ENCODE measurements at regions not wholly inside any gene's neighbourhood (a gene's known extent, or its start where the extent isn't known, plus 50 kb on each side); places are given as distances from the start of the nearest gene placed in this dataset.

- TF ChIP-seq ZEB1 (IDR thresholded peaks at IDR 0.05; ENCODE audit: insufficient replicate concordance, low read depth) (peak; percentile 81), RAD21 (CRISPR knock-in tag; IDR thresholded peaks at IDR 0.05) (peak; percentile 99), ZKSCAN8 (CRISPR knock-in tag; IDR thresholded peaks at IDR 0.05; ENCODE audit: borderline replicate concordance) (peak; percentile 73; the same call in 1 of the 2 replicates), ARID2 (CRISPR knock-in tag; IDR thresholded peaks at IDR 0.05; ENCODE audit: borderline replicate concordance) (no peak), ZNF44 (CRISPR knock-in tag; IDR thresholded peaks at IDR 0.05) (no peak), TERF1 (CRISPR knock-in tag; IDR thresholded peaks at IDR 0.05) (0 out of 2 replicates have a peak, but pooled peaks have one; percentile 33), FOXC1 (CRISPR knock-in tag; IDR thresholded peaks at IDR 0.05; ENCODE audit: borderline replicate concordance) (peak; percentile 84), ZFX (CRISPR knock-in tag; IDR thresholded peaks at IDR 0.05; ENCODE audit: low read depth) (peak; percentile 53; the same call in 1 of the 2 replicates), KAT8 (CRISPR knock-in tag; IDR thresholded peaks at IDR 0.05) (peak; percentile 81), NKX3-1 (CRISPR knock-in tag; IDR thresholded peaks at IDR 0.05) (peak; percentile 78), IRX3 (CRISPR knock-in tag; IDR thresholded peaks at IDR 0.05; ENCODE audit: borderline replicate concordance, low read depth) (no peak), YEATS2 (CRISPR knock-in tag; IDR thresholded peaks at IDR 0.05; ENCODE audit: borderline replicate concordance) (peak; percentile 72; the same call in 1 of the 2 replicates), HDAC2 (CRISPR knock-in tag; IDR thresholded peaks at IDR 0.05) (peak; percentile 22; the same call in 1 of the 2 replicates), SMYD3 (CRISPR knock-in tag; IDR thresholded peaks at IDR 0.05) (no peak), SMAD3 (CRISPR knock-in tag; IDR thresholded peaks at IDR 0.05) (0 out of 2 replicates have a peak, but pooled peaks have one; percentile 35), ZNF790 (CRISPR knock-in tag; IDR thresholded peaks at IDR 0.05; ENCODE audit: borderline replicate concordance) (no peak), ZFP36 (IDR thresholded peaks at IDR 0.05; ENCODE audit: borderline replicate concordance, low read depth, low read length, partially characterized antibody) (peak; percentile 9), ZMYM3 (CRISPR knock-in tag; IDR thresholded peaks at IDR 0.05) (peak; percentile 27; the same call in 1 of the 2 replicates), ZNF501 (CRISPR knock-in tag; IDR thresholded peaks at IDR 0.05) (peak; percentile 96), ZFP90 (CRISPR knock-in tag; IDR thresholded peaks at IDR 0.05; ENCODE audit: borderline replicate concordance) (0 out of 2 replicates have a peak, but pooled peaks have one; percentile 55), THAP11 (CRISPR knock-in tag; IDR thresholded peaks at IDR 0.05) (peak; percentile 45; the same call in 1 of the 2 replicates), ZNF205 (CRISPR knock-in tag; IDR thresholded peaks at IDR 0.05) (peak; percentile 48; the same call in 1 of the 2 replicates), ZNF143 (CRISPR knock-in tag; IDR thresholded peaks at IDR 0.05) (peak; percentile 33; the same call in 1 of the 2 replicates)
- TF ChIP-seq, protein P1, sequence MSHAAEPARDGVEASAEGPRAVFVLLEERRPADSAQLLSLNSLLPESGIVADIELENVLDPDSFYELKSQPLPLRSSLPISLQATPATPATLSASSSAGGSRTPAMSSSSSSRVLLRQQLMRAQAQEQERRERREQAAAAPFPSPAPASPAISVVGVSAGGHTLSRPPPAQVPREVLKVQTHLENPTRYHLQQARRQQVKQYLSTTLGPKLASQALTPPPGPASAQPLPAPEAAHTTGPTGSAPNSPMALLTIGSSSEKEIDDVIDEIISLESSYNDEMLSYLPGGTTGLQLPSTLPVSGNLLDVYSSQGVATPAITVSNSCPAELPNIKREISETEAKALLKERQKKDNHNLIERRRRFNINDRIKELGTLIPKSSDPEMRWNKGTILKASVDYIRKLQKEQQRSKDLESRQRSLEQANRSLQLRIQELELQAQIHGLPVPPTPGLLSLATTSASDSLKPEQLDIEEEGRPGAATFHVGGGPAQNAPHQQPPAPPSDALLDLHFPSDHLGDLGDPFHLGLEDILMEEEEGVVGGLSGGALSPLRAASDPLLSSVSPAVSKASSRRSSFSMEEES (CRISPR knock-in tag; IDR thresholded peaks at IDR 0.05): peak; percentile 21; the same call in 1 of the 2 replicates
- TF ChIP-seq, protein P2, sequence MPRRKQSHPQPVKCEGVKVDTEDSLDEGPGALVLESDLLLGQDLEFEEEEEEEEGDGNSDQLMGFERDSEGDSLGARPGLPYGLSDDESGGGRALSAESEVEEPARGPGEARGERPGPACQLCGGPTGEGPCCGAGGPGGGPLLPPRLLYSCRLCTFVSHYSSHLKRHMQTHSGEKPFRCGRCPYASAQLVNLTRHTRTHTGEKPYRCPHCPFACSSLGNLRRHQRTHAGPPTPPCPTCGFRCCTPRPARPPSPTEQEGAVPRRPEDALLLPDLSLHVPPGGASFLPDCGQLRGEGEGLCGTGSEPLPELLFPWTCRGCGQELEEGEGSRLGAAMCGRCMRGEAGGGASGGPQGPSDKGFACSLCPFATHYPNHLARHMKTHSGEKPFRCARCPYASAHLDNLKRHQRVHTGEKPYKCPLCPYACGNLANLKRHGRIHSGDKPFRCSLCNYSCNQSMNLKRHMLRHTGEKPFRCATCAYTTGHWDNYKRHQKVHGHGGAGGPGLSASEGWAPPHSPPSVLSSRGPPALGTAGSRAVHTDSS (CRISPR knock-in tag; conservative IDR thresholded peaks at IDR 0.05): 0 out of 2 replicates have a peak, but pooled peaks have one; percentile 36
- TF ChIP-seq, protein P3, sequence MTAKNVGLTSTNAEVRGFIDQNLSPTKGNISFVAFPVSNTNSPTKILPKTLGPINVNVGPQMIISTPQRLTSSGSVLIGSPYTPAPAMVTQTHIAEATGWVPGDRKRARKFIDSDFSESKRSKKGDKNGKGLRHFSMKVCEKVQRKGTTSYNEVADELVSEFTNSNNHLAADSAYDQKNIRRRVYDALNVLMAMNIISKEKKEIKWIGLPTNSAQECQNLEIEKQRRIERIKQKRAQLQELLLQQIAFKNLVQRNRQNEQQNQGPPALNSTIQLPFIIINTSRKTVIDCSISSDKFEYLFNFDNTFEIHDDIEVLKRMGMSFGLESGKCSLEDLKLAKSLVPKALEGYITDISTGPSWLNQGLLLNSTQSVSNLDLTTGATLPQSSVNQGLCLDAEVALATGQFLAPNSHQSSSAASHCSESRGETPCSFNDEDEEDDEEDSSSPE (CRISPR knock-in tag; IDR thresholded peaks at IDR 0.05): peak; percentile 64
These were observed 89.4 kb downstream of the LINGO1 start (continued) for GRCh38 chr15:77543159-77543882.

Measured in HepG2 (cell line).